Right lung (tissue), 2 donors: ENCODE measurements at regions not wholly inside any gene's neighbourhood (a gene's known extent, or its start where the extent isn't known, plus 50 kb on each side); places are given as distances from the start of the nearest gene placed in this dataset.

Experiments used
- DNase-seq, 2 donors: peaks; one replicate each; pipeline ENCODE4 v3.0.0-alpha.2; 2013

DNA sequence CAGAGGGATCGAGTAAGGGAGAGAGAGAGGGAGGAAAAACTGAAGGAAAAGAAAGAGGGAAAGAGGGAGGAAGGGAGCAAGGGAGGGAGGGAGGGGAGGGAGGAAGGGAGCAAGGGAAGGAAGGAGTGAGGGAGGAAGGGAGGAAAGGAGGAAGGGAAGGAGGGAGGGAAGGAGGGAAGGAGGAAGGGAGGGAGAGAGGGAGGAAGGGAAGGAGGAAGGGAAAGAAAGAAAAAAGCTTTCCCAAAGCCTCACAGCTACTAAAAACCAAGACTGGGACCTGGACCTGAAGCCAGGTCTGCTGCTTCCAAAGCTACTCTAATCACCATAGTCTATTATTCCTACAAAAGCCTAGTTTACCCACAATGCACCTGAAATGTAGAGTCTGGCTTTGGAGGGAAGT lies 259.8 kb upstream of the WWC1 start:
- no peak for DNase-seq

DNA sequence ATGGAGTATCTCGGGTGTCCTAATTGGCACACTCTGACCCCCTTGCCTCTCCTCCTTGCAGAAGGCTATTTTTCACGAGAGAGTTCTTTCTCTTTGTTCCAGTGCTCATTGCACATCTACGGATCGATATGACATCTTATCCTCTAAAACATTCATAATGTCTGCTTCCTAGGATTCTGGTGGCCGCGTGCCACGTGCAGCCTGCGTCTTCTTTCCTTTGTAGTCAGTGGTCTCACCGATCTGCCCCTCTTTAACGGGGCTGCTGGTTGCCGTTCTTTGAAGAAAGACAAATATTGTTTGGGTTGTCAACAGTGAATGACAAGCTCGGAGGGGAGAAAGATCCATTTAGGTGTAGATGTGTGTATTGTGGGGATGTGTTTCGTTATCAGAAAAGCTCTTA lies 252.4 kb upstream of the WWC1 start:
- DNase-seq, result no peak

DNA sequence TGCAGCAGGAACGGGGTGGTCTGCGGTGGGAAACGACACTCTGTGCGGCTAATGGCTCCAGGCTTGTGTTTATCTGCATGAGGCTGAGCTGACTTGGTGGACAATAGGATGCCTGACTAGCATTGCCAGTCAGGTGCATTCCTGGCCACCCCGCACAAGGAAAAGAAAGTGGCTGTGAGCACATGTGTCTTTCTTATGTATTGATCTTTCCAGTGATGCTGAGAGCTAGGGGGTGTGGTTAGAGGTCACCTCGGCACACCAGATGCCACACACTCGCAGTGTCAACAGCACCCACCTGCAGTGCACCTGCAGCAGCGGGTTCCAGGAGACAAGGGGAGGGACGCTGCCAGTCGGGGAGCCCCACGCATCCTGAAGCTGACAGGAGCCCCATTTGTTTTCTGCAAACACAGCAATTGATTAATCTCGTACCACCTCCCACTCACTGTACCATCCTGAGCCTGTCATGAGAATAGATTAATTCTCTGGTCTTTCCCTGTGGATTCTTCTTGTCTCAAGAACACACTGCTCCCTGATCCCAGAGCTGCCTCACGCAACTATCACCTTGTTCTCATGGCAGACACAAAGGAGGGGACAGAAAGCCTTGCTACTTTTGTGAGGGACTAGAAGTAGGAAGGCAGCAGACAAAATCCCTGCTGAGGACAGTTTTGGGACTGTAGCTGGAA lies 251.7 kb upstream of the WWC1 start:
- no peak for DNase-seq

DNA sequence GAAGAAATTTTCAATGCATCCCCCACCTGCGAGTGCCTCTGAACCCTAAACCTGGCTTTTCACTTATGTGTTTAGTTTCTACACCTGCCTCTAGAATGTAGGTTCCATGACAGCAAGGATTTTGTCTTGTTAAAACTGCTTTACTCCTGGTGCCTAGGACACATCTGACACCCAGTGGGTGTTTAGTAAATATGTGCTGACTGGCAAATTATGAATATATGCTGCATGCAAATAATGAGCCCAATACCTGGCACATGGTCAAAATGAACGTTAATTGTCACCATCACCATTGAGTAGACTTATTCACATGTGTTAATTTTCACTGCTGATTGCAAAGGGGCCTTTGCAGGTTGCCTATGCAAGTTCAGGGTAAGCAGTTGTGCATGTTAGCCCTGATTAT lies 249.9 kb upstream of the WWC1 start:
- DNase-seq, result no peak

DNA sequence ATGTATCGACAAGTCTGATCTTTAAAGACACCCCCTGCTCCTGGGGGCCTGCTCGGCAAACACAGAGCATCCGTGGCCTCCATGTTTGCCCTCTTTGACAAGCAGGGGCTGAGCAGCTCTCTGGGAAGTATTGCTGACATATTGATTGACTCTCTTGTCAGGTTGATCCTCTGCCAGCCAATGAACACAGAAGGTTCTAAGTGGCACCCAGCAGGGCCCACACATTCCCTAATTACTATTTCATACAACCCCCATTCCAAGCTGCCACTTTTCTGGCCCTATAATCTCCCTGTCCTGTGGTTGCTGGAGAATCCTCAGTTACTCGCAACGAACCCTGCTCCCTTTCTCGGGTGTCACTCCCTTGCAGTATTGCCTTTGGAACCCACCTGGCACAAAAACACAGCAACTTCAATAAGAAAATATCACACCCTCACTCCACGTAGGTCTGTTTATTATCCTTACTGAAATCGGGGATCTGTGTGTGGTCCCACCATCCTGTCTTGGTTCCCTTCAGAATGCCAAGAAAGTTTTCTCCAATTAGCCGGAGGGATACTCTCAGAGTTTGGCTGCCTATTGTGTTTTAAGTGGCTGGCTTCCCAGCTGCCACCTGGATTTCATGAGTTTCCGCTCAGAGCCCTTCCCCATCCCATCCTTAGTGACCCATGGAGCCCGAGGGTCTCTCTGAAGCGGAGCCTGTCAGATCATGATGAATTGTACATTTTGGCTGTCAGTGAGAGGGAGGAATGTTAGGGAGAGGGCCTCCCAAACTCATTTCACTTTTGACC lies 249.0 kb upstream of the WWC1 start:
- DNase-seq, result no peak

DNA sequence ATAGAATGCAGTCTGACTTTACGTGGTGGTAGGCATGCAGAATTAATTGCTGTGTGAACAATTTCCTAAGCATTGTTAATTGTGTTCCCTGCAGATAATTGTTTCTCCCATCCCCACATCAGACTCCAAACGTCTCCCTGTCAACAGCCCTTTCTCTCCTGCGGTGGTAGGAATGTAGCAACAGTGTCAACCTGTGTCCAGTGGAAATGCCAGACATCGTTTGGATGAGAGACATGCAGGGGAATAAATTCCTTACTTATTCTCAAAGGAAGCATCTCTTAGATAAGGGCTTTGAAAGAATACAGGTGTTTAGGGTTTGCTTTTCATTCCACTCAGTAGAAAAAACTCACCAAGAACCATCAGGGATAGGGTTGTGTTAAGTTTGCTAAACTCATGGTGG lies 245.3 kb upstream of the WWC1 start:
- DNase-seq, result no peak

DNA sequence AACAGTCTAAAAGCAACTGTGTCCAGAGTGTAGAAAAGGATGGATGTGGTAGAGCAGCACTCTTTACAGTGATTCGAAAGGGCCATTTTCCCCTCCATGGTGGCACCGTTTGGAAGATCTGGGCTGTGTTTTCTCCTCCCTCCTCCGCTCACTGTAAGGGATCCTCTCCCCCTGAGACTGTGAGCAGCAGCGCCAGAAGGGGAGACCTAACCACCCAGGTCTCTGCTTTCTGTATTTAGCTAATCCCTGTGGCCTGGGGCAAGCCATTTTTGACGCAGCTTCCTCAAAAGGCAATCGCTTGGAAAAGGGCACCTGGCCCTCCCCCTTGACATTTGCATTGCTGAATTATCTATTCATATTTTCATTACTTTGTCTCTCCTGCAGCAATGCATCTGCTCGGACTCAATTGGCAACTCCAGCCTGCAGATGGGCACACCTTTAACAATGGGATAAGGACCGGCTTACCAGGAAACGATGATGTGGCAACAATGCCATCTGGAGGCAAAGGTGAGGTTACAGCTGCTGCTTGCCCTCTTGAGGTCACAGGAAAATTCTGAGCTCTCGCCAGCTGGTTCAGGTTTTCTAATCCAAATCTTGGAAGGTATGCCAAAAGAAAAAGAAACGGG lies 244.3 kb upstream of the WWC1 start:
- DNase-seq, result no peak

DNA sequence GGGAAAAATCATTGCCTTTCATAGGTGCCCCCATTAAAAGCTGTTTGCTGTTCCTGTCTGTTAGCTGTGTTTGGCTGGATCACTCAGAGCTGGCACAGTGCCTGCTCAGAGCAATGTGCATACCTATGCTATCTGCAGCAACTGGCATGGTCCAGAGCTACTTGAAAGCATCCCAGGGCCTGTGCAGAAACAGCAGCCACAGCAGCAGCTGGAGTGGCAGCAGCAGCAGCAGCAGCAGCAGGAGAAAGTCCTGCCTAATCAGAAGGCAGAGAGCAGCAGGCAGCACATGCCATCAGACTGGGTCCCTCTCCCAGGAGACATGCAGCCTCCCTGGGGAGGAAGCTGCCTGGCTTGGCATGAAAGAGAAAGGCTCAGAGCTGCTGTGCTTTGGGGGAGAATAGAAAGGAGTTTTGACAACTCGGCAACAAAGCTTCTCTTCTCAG lies 243.8 kb upstream of the WWC1 start:
- no peak for DNase-seq

DNA sequence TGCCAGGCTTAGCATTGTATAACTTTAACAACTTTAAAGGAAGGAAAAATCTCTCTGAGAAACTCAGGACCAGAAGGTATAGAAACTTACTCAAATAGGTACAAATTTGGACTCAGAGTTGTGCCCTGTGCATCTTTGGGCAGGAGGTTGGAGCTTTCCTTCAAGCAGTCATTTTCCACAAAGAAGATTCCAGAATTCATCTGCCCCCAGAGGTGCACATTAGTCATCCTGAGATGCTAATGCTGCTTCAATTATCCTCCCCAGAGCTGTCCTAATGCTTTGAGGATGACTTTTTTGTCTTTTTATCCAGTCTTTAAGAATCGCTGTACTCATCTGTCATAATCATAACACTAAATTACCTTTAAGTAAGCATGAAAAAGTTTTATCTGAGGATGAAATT lies 243.0 kb upstream of the WWC1 start:
- no peak for DNase-seq

DNA sequence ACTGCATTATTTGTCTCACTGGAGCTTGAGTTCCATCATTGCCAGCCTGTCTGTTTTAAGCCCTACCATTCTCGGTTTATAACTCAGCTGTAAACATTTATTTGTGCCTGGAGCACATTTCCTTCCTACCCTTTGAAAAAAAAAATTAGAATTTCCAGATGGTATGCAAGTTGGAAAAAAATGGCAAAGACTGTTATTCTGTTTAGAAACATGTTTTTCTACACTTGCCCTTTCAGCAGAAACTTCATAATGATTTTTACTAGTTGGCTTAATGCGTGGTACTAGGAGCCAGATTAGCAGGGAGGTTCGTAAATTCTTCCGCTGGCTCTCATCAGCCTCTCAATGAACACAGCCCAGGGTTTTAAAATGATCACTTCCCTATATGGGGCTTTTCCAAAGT lies 238.8 kb upstream of the WWC1 start:
- DNase-seq, result no peak

DNA sequence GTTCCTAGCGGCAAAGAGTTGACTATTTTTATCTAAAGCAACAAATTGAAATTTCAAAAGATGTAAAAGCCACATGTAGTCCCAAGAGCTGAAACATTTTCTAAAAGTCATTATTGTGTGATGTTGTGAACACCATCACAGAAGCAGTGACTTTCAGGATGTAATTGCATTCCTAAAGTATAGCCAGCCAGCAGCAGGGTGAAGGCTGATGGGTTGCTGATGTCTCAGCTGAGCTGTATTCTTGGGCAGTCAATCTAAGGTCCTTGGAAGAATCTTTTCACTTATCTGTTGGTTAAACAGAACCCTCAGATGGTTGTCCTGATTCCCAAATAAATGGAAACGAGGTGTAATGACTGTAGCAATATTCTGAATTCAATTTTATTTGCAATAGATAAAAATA lies 237.4 kb upstream of the WWC1 start:
- no peak for DNase-seq

DNA sequence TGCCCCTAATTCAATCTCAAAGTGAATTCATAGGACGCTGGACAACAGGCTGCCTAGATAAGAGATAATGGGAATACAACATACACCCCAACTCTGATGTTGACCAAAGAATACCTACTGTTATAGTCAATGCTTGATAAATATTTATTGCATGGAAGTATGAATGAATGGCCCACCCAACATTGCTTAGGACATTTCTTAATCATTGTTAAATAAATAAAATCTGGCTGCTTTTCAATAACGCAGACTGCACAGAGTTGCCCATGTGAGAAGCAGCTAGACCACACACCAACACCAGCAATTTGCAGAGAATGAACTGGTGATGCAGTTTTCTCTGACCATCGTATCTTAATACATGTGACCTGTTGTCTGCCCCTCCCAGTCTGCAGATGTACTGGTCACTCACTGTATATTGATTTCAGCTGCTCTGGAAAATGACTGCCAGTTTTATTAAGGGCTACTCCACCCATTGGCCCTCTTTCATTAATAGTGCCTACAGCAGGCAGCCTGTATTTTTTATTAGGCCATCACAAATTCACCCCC lies 236.2 kb upstream of the WWC1 start:
- DNase-seq, result no peak

DNA sequence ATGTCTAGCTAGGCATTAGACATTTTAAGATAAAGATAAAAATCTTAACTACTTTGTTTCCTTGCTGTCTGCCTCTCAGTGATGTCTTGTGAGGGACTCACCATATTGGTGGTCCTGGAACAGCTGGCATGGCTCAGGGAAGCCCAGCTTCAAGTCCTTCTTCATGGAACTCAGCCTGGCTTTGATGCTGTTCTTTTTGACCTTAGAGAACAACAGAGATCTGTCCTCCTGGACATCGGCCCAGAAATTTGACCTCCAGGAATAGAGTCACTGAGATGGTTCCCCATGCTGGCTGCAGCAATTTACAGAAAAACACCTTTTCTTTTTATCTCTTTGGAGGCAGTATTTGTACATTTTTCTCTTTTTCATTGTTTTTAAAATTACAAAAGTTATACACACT lies 235.5 kb upstream of the WWC1 start:
- DNase-seq, result no peak

DNA sequence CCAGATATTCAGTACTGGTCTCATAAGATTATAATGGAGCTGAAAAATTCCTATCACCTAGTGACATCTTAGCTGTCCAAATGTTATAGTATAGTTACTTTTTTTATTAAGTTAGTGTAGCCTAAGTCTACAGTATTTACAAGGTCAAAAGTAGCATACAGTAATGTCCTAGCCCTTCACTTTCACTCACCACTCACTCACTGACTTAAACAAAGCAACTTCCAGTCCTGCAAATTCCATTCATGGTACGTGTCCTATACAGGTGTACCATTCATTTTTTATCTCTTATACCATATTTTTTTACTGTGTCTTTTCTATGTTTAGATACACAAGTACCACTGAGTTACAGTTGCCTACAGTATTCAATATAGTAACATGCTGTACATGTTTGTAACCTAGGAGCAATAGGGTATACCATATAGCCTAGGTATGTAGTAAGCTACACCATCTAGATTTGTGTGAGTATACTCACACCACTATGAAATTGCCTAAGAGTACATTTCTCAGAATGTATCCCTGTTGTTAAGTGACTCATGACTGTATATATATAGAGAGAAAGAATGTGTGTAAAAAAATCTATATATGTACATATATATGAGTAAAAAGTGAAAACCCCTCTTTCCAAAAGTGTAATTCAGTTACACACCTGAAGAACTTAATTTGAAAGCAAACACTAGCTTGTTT lies 234.8 kb upstream of the WWC1 start:
- no peak for DNase-seq

DNA sequence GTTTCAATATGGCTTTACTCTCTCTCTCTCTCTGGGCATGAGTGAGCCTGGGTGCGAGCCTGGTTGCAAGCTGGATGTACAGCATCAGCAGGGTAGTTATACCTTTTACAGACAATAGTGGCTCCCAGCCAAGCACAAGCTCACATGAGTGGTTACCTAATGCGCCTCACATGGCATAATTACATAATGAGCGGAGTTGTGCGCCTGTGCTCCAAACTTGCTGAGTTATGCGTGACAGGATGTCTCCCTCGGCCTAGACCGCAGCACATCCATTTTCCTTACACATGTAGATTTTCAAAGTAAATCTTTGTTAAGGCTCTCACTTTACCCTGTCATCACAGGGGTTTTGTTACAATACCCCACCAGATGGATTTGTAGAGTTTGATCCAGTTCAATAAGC lies 233.5 kb upstream of the WWC1 start:
- DNase-seq, result no peak

DNA sequence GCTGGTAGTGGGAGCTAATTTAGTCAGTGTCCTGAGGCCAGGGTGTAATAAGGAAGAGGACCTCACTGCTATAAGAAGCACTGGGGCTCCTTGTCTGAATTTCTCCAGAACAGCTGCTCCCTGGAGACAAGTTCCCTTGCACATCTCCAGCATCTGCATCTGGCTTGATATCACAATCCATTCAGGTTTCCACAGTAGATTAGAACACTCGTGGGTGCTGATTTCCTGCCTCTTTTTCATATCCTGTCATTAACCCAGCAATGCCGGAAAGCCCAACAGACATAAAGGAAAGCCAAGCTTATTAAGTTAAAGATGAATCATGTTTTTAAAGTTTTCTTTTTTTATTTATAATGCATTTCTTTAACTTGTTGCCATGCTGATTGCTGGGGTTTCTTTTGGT lies 232.3 kb upstream of the WWC1 start:
- no peak for DNase-seq

DNA sequence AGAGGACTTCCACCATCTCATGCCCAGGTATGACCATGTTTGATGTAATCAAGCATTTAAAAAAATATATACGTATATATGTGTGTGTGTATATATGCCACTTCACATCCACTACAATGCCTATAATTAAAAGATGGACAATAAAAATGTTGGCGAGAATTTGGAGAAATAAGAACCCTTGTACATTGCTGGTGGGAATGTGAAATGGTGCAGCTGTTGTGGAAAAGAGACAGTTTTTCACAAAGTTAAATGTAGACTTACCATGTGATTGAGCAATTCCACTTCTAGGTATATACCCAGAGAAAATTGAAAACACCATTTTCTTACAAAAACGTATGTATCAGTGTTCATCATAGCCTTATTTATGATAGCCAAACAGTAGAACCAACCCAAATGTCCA lies 229.2 kb upstream of the WWC1 start:
- no peak for DNase-seq

DNA sequence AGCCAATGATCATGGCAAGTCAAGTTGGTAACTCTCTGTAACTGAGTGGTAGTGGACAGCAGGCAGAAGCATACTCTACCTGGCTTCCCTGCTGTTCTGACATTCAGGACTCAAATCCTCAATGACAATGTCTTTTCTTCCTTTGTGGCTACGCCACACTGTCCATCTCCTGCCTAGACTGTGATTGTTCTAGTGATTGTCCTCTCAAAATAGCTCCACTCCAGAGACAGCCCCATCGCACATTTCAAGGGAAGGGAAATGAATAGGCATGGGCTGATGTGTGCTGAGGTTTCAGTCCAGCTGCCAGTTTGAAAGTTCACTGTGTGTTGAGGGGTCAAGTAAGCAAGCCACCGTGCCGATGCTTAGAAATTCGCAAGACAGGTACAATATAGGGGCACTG lies 227.0 kb upstream of the WWC1 start:
- no peak for DNase-seq

DNA sequence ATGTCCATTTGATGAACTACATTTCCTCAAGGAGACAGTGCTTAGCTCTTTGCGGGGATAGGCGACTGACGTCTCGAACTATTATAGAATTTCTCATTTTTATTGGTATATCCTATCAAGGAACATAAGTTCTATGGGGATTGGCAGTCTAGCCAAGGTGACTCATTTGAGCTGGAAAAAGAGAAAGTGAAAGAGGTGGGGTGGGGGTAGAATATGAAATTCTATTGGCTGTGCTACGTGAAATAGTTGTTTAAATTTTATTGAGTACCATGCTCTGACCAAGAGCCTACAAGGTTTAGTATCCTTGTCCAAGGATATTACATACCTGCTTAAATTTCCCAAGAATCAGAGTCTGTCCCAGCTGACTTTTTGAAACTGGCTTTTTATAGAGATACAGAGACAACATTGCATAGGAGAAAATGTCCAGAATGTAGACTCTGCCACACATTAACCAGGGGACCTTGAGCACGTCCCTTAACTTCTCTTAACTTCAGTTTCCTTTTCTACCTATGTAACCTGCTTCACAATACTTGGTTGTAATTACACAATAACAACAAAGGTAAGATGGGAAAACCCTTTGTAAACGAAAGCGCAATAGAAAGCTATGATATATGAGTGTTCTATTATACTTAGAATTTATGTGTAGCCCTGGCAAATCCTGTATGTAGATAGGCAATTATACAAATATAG lies 226.4 kb upstream of the WWC1 start:
- no peak for DNase-seq

DNA sequence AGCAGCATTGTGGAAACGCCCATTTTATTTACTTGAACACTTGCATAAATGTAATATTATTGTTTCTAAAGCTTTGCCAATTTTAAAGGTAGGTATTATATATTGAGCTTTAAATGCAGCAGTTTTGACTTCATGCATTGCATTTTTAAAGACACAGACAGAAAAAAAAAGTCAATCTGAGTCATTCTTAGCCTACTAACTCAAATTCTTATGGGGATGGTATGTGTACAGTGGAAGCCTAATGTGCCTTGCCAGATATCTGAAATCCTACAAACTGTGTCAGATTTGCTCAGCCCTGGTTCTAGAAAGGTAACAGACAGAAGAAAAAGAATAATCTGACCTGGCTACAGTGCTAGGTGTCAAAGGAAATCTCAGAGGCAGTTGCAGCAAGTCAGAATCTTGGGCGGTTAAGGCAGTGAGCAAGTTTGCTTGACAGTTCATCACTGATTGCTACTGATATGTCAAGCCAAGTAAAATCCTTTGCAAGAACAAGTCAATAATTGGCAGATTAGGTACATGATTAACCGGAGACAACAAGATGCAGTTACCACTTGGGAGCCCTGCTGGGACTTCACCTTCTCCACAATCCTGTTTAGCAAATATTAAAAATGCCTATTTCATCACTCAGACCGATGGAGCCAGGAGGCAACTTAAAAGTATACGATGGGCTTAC lies 224.8 kb upstream of the WWC1 start:
- no peak for DNase-seq

DNA sequence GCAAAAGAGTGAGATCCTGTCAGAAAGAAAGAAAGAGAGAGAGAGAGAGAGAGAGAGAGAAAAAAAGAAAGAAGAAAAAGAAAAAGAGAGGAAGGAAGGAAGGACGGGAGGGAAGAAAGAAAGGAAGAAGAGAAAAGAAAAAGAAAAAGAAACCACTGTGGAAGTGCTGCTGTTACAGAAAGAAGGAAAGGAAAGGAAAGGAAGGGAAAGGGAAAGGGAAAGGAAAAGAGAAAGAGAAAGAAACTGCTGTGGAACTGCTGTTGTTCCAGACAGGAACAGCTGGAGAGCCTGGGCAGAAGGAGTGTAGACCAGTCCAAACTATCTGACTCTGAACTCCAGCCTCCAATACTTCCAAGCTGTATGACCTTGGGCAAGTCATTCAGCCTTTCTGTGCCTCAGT lies 220.7 kb upstream of the WWC1 start:
- DNase-seq, result no peak
